Skeletal muscle satellite cell (primary cell): ENCODE measurements at regions not wholly inside any gene's neighbourhood (a gene's known extent, or its start where the extent isn't known, plus 50 kb on each side); places are given as distances from the start of the nearest gene placed in this dataset.

Experiments
- H3K27me3 ChIP-seq: 2 replicates; pipeline ENCODE4 v1.7.0; 2013; ENCODE audit warnings: low read length; ENCODE audit not compliant: control insufficient read depth, insufficient read depth
- H3K36me3 ChIP-seq: 2 replicates; pipeline ENCODE4 v1.7.0; 2013; ENCODE audit warnings: mild to moderate bottlenecking, control low read depth, low read length; ENCODE audit not compliant: insufficient read depth
- H3K4me1 ChIP-seq: 2 replicates; pipeline ENCODE4 v1.7.0; 2013; ENCODE audit warnings: low read length; ENCODE audit not compliant: control insufficient read depth, insufficient read depth
- H3K4me2 ChIP-seq: 2 replicates; pipeline ENCODE4 v1.7.0; 2013; ENCODE audit warnings: mild to moderate bottlenecking, low read length
- H3K4me3 ChIP-seq: 2 replicates; pipeline ENCODE4 v1.7.0; 2013; ENCODE audit warnings: low read length
- H3K9ac ChIP-seq: 2 replicates; pipeline ENCODE4 v1.7.0; 2013; ENCODE audit warnings: mild to moderate bottlenecking, low read depth, low read length, moderate library complexity
- H3K9me3 ChIP-seq: replicated peaks from 2 replicates; pipeline ENCODE4 v1.7.0; 2013; ENCODE audit warnings: mild to moderate bottlenecking, control low read depth, low read length

GRCh38 chr5:40271476-40271875, 408.2 kb upstream of the PTGER4 start:
- no peaks in the 10 kb centered on the region for H3K36me3 ChIP-seq
- H3K4me1 ChIP-seq: no peaks in the 10 kb centered on the region
- H3K9ac ChIP-seq: no peak overlapping the region
- no peaks in the 10 kb centered on the region for H3K9me3 ChIP-seq
- no peak overlapping the region for H3K4me2 ChIP-seq
- no peak overlapping the region for H3K4me3 ChIP-seq
- H3K27me3 ChIP-seq: no peaks in the 10 kb centered on the region

GRCh38 chr5:40270274-40270845, 409.4 kb upstream of the PTGER4 start:
- no peaks in the 10 kb centered on the region for H3K9me3 ChIP-seq
- no peak overlapping the region for H3K4me2 ChIP-seq
- H3K4me1 ChIP-seq: no peaks in the 10 kb centered on the region
- no peak overlapping the region for H3K9ac ChIP-seq
- H3K36me3 ChIP-seq: no peaks in the 10 kb centered on the region
- no peaks in the 10 kb centered on the region for H3K27me3 ChIP-seq
- H3K4me3 ChIP-seq: no peak overlapping the region

- H3K4me2 ChIP-seq: no peak overlapping the region
- H3K27me3 ChIP-seq: no peaks in the 10 kb centered on the region
These were observed 411.6 kb upstream of the PTGER4 start for GRCh38 chr5:40268088-40268487.

DNA sequence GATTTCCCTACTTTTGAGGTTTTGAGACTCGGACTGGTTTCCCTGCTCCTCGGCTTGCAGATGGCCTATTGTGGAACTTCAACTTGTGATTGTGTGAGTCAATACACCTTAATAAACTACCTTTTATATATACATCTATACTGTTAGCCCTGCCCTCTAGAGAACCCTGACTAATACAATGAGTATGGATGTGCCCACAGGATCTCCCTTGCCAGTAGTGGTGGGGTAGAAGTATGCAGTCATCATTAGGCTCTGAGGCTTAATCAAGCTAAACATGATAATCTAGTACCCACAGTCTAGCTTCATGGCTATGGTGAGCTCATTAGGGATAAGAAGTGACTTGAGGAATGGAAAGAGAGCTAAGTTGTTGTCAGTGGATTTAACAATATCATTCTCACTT, 412.8 kb upstream of the PTGER4 start:
- no peaks in the 10 kb centered on the region for H3K9me3 ChIP-seq
- H3K36me3 ChIP-seq: no peaks in the 10 kb centered on the region
- H3K4me3 ChIP-seq: no peak overlapping the region
- no peaks in the 10 kb centered on the region for H3K4me1 ChIP-seq
- no peak overlapping the region for H3K4me2 ChIP-seq
- no peaks in the 10 kb centered on the region for H3K27me3 ChIP-seq
- H3K9ac ChIP-seq: no peak overlapping the region

More at GRCh38 chr5:40268088-40268487, 411.6 kb upstream of the PTGER4 start:
- H3K36me3 ChIP-seq: no peaks in the 10 kb centered on the region
- H3K4me3 ChIP-seq: no peak overlapping the region
- no peaks in the 10 kb centered on the region for H3K4me1 ChIP-seq
- H3K9me3 ChIP-seq: no peaks in the 10 kb centered on the region
- H3K9ac ChIP-seq: no peak overlapping the region

GRCh38 chr5:40261984-40262383, 417.7 kb upstream of the PTGER4 start:
- Histone ChIP-seq H3K4me1 (no peaks in the 10 kb centered on the region), H3K9me3 (no peaks in the 10 kb centered on the region), H3K4me2 (no peak overlapping the region), H3K4me3 (no peak overlapping the region), H3K9ac (no peak overlapping the region), H3K36me3 (no peaks in the 10 kb centered on the region), H3K27me3 (no peaks in the 10 kb centered on the region)

DNA sequence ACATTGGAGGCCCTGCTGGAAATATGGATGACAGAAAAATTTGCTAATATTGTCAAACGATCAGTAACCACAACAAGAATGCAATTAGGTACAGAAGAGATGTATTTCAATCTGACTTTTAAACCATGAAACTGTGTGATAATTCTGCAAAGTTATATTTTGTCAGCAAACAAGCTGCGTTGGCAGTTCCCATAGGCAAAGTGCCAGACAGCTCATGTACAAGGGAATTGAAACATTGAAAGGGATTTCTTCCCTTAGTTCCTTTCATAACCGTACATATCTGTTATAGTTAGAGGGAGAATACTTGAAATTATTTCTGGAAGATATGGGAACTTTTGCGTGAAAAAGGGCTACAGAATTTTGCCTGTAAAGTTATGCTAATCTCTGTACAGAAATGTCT, 419.4 kb upstream of the PTGER4 start:
- no peaks in the 10 kb centered on the region for H3K4me1 ChIP-seq
- no peaks in the 10 kb centered on the region for H3K9me3 ChIP-seq
- H3K36me3 ChIP-seq: no peaks in the 10 kb centered on the region
- H3K4me3 ChIP-seq: no peak overlapping the region
- no peak overlapping the region for H3K9ac ChIP-seq
- no peak overlapping the region for H3K4me2 ChIP-seq
- no peaks in the 10 kb centered on the region for H3K27me3 ChIP-seq

- Histone ChIP-seq H3K4me1 (no peaks in the 10 kb centered on the region), H3K27me3 (no peaks in the 10 kb centered on the region), H3K36me3 (no peaks in the 10 kb centered on the region), H3K4me2 (no peak overlapping the region), H3K9me3 (no peaks in the 10 kb centered on the region), H3K4me3 (no peak overlapping the region), H3K9ac (no peak overlapping the region)
These were observed 421.5 kb upstream of the PTGER4 start for GRCh38 chr5:40258222-40258621.

- Histone ChIP-seq H3K4me3 (no peak overlapping the region), H3K27me3 (no peaks in the 10 kb centered on the region), H3K4me2 (no peak overlapping the region), H3K9ac (no peak overlapping the region), H3K9me3 (peaks cover 2% of the 10 kb centered on the region), H3K36me3 (no peaks in the 10 kb centered on the region), H3K4me1 (no peaks in the 10 kb centered on the region)
These were observed 439.0 kb upstream of the PTGER4 start for GRCh38 chr5:40240671-40241070.

DNA sequence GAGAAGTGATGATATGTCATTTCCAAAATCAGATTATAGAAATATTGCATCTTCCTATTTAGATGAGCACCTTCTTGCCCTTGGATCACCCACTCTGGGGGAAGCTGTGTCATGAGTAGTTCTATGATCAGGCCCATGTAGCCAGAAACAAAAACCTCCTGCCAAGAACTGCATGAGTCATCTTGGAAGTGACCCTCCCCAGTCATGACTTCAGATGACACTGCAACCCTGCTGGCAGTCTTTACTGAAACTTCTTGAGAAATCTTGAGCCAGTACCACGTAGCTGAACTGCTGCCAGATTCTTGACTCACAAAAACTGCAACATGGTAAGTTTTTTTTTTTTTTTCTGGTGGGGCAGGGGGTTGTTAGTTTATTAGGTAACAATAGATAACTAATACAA, 439.6 kb upstream of the PTGER4 start:
- H3K36me3 ChIP-seq: no peaks in the 10 kb centered on the region
- H3K4me1 ChIP-seq: no peaks in the 10 kb centered on the region
- no peak overlapping the region for H3K4me2 ChIP-seq
- H3K4me3 ChIP-seq: no peak overlapping the region
- no peaks in the 10 kb centered on the region for H3K27me3 ChIP-seq
- peaks cover 2% of the 10 kb centered on the region for H3K9me3 ChIP-seq
- no peak overlapping the region for H3K9ac ChIP-seq

GRCh38 chr5:40238066-40238745, 441.5 kb upstream of the PTGER4 start:
- Histone ChIP-seq H3K4me2 (no peak overlapping the region), H3K27me3 (no peaks in the 10 kb centered on the region), H3K36me3 (no peaks in the 10 kb centered on the region), H3K4me3 (no peak overlapping the region), H3K4me1 (peaks cover 5% of the 10 kb centered on the region), H3K9ac (no peak overlapping the region), H3K9me3 (peaks cover 2% of the 10 kb centered on the region)

GRCh38 chr5:40235471-40236400, 444.0 kb upstream of the PTGER4 start:
- peaks cover 13% of the 10 kb centered on the region for H3K4me1 ChIP-seq
- peaks cover 2% of the 10 kb centered on the region for H3K9me3 ChIP-seq
- no peak overlapping the region for H3K4me2 ChIP-seq
- no peaks in the 10 kb centered on the region for H3K36me3 ChIP-seq
- H3K9ac ChIP-seq: no peak overlapping the region
- no peak overlapping the region for H3K4me3 ChIP-seq
- no peaks in the 10 kb centered on the region for H3K27me3 ChIP-seq
